IPS DF 4.7 (cell line): ENCODE measurements at regions not wholly inside any gene's neighbourhood (a gene's known extent, or its start where the extent isn't known, plus 50 kb on each side); places are given as distances from the start of the nearest gene placed in this dataset.

Experiments
- DNase-seq: peaks from one replicate; pipeline ENCODE4 v3.0.0-alpha.2; 2013; ENCODE audit warnings: low spot score; ENCODE audit errors: extremely low read depth

DNA sequence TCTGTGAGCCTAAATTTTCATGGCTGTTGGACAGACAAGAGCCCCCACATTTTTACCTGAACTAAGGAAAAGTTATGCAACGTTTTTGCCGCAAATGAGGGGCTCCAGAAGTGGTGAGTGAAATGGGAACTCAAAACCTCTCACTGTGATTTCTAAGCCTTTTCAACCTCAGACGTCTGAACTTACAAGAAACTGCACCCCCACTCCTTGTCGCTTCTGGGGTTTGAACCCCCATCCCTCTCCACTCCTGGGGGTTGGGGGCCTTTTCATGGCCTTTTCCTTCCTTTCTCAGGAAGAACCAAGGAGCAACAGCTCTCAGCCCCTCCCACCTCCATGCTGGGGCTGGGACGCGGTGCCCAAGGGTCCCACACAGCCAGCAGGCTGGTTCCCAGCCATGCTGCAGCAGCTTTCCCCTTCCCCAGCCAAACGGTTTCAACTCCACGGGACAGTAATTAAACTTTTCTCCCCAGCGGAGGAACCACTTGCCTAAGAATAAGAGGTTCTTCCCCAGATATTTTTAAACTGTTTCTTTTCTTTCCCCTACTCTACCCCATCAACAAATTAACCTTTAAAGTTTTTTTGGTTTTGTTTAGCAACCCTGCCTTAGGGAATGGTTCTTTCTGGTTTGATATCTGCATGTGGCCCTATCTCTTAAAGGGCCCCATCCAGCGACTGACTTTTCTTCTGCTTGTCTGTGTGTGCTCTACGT is 387.6 kb upstream of the CBLB start:
- DNase-seq = no peak

DNA sequence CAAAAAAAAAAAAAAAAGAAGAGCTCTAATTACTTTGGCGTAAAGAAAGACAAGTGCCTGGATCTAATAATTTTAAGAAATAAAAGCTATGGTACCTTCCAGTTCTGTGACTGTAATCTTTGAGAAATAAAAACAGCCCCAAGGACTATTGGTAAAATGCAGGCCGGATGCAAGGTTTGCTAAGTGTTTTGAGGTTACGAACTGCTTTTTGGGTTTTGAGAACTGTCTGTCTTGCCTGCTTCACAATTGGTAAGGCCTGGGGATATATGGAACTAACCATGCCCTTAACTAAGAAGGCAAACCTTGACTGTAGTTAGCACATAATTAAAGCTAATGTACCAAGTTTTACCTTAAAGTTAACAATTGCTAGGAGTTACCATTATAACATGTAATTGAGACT is 388.4 kb upstream of the CBLB start:
- no peak for DNase-seq

- no peak for DNase-seq
Measured at GRCh38 chr3:106261396-106261795, 392.6 kb upstream of the CBLB start.

DNA sequence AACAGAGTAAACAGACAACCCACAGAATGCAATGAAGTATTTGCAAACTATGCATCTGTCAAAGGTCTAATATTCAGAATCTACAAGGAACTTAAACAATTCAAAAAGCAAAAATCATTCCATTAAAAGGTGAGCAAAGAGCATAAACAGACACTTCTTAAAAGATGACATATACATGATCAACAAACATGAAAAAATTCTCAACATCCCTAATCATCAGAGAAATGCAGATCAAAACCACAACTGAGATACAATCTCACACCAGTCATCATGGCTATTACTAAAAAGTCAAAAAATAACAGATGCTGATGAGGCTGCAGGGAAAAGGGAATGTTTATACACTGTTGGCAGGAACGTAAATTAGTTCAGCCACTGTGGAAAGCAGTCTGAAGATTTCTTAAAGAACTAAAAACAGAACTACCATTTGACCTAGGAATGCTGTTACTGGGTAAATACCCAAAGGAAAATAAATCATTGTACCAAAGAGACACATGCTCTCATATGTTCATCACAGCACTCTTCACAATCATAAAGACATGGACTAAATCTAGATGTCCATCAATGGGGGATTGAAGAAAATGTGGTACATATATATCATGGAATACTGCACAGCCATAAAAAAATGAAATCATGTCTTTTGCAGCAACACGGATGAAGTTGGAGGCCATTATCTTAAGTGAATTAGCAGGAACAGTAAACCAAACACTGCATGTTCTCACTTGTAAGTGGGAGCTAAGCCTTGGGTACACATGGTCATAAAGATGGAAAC is 393.3 kb upstream of the CBLB start:
- no peak for DNase-seq

- no peak for DNase-seq
Measured at GRCh38 chr3:106263011-106263410, 394.2 kb upstream of the CBLB start.

- DNase-seq = no peak
Measured at GRCh38 chr3:106263546-106263945, 394.7 kb upstream of the CBLB start.

DNA sequence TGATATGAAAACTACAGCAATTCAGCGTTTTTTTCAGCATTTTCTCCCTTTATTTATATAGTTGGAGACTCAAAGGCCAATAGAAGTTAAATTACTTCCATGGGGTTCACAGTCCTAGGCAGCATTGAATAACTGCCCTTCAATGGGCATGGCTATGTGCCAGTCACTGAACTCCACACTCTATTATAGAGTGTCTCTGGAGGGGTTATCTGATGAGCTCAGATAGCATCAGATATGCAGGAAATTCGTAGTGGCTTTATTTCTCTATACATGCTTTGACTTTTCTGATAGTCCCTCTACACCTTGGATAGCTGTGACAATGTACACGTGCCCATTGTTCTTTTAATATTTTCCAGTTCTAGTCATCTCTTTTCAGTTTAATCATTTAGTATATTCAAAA is 396.9 kb upstream of the CBLB start:
- DNase-seq = no peak

DNA sequence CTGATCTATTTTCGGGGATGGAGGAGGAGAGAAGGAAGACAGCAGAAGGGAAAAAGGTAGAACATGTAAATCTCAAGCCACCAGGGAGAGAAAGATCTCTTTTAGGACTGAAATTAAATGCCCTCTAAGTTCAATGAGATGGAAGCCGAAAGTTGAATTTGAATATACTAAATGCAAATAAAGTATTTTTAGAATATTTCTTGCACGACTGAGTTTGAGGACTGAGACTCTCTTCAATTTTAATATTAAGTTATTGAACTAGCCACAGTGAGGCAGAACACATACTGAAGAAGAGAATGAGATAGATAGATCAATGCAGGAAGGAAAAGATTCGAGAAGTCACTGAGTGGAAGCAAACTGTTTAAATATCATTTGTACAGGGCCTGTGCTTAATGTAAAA is 399.9 kb upstream of the CBLB start:
- DNase-seq = no peak

DNA sequence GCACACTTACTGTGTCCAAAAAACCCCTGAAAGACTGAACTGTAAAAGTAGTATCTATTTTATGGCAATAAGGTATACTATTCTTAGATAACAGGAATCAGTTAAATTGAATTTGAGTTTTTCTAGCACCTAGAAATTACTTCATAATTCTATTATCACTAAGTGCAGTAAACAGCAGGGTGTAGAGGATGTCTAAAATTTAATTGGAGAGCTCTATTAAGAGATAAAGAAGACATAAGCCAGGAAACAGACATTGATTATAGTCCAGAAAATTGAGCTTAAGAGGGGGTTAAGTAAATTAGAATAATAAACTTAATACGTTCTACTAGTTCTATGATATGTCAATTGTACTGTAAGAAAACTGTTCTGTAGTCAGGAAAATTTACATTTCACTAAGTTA is 403.5 kb upstream of the CBLB start:
- no peak for DNase-seq

DNA sequence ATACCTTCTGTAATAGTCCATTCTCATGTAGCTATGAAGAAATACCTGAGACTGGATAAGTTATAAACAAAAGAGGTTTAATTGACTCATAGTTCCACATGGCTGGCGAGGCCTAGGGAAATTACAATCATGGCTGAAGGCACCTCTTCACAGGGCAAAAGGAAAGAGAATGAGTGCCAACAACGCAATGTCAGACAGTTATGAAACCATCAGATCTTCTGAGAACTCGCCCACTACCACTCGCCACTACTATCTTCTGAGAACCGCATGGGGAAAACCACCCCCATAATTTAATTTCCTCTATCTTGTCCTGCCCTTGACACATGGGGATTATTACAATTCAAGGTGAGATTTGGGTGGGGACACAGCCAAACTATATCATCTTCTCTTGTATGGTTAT is 406.8 kb upstream of the CBLB start:
- no peak for DNase-seq

- DNase-seq = no peak
Measured at GRCh38 chr3:106276151-106276550, 407.3 kb upstream of the CBLB start.

DNA sequence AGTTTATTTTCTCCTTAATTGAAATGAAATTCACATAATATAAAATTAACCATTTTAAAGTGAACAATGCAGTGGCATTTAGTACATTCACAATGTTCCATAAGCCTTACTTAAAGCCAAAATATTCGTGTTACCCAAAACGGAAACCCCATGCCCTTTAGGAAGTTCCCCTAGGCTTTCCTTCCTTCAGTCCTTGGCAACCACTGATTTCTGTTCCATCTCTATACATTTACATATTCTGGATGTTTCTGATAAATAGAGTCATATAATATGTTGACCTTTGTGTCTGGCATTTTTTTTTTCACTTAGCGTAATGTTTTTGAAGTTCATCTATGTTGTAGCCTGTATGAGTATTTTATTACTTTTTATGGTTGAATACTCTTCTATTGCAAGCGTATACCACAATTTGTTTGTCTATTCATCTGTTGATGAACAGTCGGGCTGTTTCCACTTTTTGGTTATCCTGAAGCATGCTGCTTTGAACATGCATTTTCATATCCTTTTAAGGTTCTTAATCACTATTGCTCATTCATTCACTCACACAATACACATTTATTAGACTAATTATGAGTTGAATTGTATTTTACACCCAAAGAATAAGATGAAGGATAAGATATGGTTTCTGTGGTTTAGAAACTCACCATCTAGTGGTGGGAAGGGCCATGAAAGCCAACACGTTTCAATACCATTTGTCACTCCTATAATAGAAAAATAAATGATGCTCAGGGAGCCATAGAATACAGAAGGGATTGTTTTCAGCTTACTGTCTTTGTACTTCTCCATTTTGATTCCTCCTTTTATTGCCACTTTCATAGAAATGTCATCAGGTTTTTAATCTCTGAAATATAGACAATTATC is 408.2 kb upstream of the CBLB start:
- DNase-seq = no peak

DNA sequence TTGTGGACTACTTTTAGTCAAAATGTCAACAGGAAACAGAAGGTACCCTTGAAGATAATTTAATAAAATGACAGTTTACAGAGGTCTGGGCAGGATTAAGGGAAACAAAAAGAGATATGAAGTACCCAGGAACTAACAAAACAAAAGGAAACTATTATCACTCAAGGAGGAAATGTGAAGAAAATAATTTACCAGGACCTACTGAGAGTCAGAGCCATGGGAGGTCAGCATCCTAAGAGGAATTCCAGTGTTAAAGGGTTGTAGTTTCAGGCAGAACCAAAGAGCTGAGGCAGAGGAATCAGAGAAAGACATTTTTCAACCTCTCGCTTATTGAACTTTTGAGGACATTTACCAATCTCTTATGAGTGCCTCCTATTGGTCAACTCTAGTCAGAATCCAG is 408.9 kb upstream of the CBLB start:
- DNase-seq = no peak

DNA sequence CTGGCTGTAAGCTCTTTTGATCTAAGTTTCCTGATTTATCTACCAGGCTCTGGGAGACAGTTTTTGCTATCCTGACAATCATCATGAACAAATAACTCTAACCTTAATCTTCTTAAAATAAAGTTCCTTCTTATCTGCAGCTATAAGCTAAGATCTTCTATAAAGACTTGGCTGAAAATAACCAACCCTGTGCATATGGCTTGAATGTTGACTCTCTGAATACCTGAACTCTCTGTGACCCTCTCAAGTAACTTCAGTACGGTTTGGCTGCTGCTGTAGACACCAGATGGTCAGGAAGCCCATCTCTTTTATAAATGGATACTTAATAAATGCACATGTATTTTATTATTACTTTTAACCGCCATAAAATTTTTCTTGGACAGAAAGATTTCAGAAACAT is 412.4 kb upstream of the CBLB start:
- no peak for DNase-seq

DNA sequence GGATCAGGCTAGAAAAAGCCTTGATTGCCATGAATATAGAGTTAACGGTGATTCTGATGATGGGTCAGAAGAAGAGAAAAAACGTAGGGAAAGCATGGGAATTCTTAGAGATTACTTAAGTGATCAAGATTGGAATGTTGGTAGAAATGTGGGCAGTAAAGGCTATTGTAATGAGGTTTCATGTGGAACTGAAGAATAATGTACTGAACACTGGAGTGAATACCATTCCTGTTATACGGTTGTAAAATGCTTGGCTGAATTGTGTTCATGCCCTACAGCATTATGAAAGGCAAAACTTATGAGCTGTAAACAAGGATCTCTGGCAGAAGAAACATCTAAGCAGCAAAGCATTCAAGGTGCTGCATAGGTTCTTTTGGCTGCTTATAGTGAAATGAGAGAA is 414.1 kb upstream of the CBLB start:
- DNase-seq = no peak

- no peak for DNase-seq
Measured at GRCh38 chr3:106288781-106289180, 420.0 kb upstream of the CBLB start.

DNA sequence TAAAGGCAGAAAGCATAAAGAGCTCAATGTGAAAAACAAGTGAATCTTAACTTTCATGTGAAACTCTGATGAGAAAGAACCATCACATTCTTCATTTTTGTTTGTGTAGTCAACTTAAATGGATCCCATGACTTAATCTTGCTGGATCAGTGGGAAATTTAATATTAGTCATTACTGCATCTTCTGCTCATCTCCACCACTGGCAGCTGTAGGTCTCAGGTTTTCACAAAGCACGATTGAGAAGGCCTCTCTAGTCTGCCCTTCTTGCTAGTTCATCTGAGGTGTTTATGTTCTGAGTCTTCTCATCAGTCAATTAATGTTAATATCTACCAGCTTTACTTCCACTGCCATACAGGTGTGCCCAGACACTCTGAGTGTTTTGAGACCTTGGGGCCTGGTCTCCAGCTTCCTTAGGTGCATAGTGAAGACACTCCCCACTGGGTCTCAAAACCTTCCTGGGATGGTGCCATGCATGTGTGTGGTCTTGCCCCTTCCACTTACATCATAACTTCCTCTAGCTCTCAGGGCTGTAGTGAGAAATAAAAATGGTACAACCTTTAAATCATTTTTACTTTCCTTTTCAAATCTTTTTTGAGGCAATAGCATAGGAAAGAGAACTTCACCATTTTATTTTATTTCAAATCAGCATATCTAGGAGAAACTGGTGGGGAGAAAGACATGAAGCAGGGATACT is 421.6 kb upstream of the CBLB start:
- DNase-seq = no peak

- no peak for DNase-seq
Measured at GRCh38 chr3:106293161-106293560, 424.3 kb upstream of the CBLB start.

- no peak for DNase-seq
Measured at GRCh38 chr3:106294121-106294520, 425.3 kb upstream of the CBLB start.

- DNase-seq = no peak
Measured at GRCh38 chr3:106296062-106296461, 427.2 kb upstream of the CBLB start.

- no peak for DNase-seq
Measured at GRCh38 chr3:106299300-106300098, 430.7 kb upstream of the CBLB start.
